HG03025 (cell line): ENCODE measurements at regions not wholly inside any gene's neighbourhood (a gene's known extent, or its start where the extent isn't known, plus 50 kb on each side); places are given as distances from the start of the nearest gene placed in this dataset.

Experiments used
- ATAC-seq: cut with Tn5 transposase; IDR thresholded peaks from one replicate; pipeline ENCODE4 v1.9.1; 2021; ENCODE audit warnings: mild to moderate bottlenecking, moderate library complexity; ENCODE audit not compliant: unreplicated experiment, low FRiP score

DNA sequence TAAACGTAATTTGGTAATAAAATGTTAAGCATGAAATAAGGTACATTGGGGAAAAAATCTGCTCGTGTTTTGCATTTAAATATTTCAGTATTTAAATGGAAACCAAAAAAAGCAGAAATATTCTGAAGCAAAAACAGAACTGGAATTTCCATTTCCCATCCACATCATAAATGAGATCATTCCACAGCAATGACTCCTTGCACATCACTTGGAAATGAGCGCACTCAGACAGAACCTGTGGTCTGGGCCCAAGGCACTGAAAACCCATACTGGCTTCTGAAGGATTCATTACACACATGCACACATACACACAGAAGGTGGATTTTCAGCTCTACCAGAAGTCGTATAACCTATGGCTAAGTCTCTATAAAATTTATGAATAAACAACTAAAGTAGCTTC, 174.8 kb downstream of the IBTK start:
- no peak for ATAC-seq

DNA sequence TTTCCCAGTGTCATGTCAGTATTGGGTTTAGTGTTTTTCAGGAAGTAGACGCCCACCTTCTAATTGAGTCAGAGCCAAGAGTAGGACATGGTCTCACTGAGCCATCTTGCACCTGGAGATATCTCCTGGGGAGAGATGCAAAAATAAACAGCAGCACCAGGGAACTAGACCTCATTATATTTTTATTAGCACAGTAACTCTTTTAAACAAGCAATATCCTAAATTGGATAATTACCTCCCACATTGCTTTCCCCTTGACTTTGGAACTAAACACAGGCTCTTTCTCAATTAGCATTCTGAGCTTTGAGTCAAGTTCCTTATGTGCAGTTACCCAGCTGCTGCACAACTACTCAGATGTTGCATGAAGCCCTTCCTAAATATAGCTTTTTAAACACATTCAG, 175.4 kb downstream of the IBTK start:
- no peak for ATAC-seq

DNA sequence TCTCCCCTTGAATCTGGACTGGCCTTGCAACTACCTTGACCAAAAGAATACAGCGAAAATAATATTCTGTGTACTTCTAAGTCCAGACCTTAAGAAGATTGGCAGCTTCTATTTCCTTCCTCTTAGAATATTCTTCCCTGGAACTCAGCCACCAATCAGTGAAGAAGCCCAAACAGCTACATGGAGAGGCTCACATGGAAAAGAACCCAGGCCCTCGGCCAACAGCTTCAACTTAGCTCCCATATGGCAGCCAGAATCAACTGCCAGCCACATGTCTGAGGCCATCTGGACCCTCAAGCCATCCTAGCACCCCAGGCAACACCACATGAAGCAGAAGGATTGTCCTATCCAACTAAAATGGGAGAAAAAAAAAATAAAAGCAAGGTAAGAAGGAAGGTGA, 178.8 kb downstream of the IBTK start:
- ATAC-seq = no peak

DNA sequence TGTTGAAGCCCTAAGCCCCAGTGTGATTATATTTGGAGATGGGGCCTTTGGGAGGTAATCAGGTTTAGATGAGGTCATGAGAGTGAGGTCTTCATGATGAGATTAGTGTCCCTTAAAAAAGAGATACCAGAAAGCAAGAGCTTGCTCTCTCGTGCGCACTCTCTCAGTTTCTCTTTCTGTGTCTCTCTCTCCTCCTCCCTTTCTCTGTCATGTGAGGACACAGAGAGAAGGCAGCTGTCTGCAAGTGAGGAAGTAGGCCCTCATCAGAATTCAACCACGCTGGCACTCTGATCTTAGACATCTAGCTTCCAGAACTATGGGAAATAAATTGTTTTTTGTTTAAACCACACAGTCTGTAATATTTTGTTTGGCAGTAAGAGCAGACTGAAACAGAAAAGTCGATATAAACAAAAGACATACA, 180.5 kb downstream of the IBTK start:
- ATAC-seq = peak; percentile 95

DNA sequence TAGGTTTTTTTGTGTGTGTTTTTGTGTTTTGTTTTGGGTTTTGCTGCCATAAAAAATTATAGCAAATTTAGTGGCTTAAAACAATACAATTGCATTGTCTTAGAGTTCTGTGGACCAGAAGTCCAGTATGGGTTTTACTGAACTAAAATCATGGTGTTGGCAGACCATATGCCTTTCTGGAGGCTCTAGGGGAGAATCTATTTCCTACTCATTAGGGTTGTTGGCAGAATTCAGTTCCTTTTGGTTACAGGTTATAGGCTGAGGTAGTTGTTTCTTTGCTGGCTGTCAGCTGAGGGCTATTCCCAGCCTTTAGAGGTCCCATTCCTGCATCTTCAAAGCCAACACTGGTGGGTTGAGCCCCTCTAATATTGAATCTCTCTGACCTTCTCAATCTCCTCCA, 181.3 kb downstream of the IBTK start:
- no peak for ATAC-seq

DNA sequence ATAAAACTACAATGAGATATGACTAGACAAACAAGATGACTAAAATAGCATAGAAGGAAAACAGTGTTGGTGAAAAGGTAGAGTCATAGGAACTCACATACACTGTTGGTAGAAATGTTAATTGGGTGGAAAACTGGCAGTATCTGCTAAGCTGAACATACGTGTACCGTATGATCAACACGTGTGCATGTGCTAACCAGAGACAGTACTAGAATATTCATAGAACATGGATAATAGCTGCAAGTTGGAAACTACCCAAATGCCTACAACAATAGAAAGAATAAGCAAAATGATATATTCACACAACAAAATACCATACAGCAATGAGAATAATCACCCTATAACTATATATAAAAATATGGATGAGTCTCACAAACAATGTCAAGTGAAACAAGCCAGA, 184.0 kb downstream of the IBTK start:
- ATAC-seq = no peak

DNA sequence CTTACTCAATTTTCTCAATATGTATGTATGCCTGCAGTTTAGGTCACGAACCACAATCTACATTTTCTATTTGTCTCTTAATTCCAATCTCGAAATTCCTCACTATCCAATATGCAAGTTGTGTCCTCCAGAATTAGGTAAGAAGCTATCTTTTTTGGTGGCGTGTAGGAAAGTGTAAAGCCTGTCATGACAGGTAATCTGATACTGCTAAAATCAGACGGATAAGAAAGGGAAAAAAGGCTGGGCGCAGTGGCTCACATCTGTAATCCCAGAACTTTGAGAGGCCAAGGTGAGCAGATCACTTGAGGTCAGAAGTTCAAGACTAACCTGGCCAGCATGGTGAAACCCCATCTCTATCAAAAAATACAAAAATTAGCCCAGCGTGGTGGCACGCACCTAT, 185.3 kb downstream of the IBTK start:
- no peak for ATAC-seq

DNA sequence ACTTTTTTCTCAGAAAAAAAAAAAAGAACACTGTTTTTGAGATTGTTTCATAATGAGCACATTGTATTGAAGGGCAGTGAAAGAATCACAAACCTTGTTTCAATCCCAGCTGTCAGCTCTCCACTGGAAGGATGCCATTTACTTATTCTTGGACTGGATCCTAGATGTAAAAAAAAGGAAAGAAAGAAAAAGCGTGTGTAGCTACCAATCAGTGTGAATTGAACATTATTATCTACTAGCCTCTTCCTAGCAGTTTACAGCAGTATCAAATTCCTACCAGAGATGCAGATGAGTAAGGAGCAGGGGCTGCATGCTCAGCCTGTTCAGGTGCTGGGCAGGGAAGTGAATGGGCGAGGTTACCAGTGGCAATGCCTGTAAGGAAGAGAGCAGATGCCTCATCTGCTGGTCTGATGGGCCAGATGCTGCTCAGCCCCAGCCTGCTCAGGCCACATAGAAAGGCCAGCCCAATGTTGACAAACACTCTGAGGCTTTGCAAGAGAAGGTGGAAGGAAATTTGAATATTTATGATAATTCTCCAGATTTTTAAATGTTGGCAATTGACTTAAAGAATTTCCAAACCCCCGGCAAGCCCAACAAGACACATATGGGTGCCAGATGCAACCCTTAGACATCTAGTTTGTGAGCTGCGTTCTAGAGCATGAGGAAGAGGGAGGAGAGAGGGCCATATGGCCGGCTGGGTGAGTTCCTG, 189.5 kb downstream of the IBTK start:
- ATAC-seq = no peak

DNA sequence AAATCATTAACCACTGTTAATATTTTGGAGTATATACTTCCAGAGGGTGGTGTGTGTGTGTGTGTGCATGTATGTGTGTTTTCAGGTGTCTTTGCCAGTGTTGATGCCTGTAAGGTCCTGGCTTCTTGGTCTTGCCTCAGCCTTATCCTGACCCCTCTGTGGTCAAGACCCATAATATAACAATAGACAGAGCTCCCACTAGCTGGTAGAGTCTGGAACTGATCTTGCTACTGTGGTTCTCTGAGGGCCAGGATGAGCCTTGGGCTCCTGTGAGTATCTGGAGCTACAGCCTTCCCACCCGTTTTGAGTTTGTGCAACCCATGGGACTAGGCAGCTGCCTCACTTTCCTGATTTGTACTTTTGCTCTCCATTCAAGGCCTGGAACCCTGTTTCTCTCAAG, 191.0 kb downstream of the IBTK start:
- no peak for ATAC-seq

DNA sequence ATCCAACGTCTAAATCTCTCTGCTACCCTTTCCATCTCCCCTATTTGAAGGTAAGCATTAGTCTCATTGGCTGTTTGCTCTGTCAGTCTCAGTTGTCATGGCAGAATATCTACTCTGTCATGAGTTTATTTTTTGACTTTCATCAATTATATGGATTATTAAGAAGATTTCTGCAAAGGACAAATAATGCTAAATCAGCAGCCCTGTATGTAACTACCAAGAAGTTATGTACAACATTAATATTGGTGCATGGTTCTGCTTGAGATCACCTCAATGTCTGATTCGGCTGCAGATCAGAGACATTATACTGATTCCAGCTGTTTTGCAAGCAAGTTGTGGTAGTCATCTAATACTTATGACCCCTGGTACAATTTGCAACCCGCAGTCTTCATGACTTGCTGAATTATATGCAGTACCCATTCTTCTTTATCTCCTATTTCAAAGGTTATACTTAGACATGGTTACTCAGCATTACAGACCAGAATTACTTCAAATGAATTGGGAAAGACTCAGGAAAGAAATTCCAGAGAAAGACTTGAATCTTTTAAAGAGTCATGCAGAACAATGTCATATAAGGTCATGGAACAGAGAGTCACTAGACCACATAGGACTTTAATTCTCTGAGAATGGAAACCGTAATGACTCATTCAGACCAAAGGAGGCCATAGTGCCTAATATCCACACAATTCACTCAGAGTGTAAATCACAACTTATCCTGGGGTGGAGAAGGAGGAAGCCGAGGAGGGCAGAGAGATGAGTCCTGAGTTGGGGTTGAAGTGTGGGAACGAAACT, 201.4 kb downstream of the IBTK start:
- no peak for ATAC-seq

DNA sequence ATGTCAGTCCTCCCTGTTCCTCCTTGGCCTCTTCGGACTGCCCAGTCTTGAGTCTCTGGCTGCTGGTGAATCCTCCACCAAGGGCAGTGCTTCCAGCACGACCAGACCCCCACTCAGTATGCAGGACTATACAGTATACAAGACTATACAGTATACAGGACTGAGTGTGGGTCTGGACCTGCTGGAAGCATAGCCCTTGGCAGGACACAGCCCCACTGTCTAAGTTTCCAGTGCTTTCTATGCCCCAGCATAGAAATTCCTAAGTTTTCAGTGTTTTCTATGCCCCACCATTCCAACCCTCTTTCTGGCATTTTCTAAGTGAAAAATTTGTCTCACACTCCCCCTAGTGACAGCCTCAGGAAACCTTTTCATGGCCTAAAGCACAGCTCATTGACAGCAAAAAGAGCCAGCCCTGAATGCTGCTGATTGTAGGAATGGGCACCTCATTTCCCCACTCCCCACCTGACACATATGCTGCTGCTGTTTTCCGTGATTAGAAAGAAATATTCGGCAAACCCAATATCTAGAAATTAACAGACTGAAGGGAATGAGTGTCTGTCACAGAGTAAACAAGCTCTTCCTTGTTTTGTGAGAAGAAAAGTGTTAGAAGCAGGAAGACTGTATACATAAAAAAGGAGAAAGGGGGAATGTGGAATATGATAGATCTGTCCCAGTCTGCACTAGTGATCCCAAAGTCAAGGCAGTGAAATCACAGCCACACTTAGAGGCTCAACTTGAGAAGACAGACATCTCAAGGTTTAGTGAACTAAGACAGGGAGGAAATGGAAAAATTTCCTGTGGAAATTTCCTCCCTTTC, 206.9 kb downstream of the IBTK start:
- peak; percentile 57 for ATAC-seq

DNA sequence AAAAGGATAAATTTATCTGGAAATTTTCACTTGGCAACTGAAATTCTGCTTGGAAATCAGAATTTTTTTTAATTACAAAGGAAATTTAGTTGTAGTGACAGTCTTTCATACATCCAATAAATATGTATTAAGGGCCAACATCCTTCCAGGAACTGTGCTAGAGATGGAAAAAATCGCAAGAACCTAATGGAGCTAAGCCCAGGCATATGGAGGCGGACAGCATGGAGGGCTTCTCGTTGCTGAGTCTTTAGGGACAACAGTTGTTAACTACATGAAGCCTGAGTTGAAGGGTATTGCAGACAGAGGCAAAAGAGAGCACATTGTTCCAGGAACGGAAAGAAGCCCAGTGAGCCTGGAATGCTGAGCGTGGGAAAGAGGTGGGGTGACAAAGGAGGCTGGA, 208.9 kb downstream of the IBTK start:
- no peak for ATAC-seq

DNA sequence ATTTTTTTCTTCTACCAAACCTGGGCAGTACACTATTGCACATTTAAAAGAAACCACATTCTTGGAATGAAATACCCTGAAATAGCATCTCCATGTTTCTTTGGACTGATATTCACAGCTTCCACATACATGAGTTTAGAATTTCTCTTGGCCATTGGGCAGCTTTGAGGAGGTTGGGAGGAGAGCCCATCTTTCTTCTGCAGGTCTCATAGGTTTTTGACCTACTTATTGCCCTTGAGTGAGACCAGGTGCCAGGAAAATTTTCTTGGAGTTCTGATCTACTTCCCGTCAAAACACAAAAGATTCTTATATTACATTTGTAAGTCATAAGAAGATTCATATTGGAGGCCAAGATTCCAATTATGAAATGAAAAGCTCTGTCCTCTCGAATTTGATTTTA, 212.0 kb downstream of the IBTK start:
- ATAC-seq = no peak

DNA sequence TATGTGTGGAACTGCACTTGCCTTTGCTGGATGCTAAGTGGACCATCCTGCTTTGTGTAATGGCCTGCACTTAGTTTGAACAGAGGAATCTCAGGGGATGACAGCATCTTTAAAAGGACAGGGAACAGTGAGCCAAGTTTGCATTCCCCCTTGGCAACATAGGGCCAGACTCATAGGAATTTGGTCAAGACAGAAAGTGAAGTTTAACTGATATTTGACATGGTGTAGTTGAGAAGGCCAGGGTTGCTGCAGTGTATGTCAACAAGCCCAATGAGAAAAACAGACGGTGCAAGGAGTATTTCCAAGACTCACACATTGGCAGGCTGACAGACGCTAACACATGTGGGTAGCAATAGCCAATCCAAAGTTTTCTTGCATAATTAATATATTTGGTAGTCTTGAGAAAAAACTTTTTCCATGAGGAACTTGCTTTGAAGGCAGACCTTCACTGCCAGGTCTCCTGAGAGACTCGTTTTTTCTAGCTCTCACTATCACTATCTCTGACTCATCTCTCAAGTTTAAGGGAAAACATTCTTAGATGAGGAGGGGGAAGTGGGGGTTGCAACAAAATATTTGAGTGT, 213.8 kb downstream of the IBTK start:
- no peak for ATAC-seq

DNA sequence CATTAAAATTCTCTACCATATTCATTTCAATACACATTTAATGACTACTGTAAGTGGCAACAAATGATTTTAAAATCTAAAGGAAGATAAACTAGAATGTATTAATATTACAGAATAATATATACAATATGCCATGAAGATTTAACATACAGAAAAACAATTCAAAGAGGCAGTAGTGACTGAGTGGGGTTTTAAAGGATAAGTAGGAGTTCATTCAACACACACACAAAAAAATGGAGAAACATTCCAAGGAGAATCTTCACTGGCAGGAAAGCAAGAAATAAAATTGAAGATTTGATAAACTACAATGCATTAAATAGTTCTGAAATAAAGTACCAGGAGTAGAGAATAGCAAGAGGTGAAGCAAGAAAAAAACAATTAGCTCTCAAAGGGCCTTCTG, 215.1 kb downstream of the IBTK start:
- ATAC-seq = no peak

DNA sequence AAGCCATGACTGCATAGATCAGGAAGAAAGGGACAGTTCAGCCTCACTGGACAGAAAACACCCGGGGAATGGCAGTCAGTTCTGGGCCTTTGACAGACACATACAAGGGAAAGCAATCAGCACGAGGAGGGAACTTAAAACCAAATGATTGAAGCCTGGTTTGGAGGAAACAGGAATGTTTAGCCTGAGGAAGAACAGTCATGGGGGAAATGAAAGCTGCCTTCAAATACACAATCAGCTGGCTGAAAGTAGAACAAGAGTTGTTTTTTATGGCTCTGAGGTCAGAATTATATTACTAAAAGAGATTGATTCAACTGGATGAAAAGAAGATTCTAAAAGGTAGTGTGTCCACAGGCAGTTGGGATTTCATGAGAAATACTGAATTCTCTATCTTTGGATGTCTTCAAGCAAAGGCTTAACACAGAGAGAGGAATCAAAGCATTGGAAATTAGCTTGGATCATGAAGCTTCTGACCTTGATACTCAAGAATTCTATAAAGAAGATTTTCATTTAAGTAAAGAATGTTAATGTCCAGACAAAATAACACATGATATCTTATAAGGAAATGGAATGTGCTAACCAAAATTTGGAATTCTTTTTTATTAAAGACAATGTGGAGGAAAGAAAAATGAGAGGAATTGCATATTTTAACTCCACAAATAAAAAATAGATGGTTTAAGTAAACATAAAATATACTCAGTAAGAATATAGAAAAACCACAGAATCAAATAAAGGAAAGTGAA, 216.6 kb downstream of the IBTK start:
- no peak for ATAC-seq

DNA sequence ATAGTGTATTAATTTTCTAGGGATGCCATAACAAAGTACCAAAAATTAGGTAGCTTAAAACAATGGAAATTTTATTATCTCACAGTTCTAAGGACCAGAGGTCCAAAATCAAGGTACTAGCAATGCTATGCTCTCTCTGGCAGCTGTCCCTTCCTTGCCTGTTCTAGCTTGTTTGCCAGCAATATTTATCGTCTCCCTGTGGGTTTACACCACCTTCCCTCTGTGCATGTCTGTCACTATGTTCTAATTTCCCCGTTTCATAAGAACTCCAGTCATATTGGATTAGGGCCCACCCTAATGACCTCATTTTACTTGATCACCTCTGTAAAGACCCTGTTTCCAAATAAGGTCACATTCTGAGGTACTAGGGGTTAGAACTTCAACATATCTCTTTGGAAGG, 217.2 kb downstream of the IBTK start:
- no peak for ATAC-seq

DNA sequence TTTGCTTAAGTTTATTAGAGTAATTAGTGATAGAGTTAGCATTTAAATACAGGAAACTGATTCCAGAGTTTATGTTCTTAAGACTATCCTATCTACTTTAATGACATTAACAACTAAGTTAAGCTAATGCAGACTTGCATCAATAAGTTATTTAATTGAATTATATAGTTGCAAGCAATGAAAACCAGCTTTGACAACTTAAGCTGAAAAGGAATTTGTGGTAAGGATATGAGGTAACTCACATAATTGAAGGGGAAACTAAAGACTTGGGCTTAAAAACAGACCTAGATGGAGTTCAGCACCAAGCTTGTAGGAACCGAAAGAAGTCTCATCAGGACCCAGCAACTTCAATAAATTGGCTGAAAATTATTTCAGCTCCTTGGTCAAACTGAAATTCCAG, 222.3 kb downstream of the IBTK start:
- ATAC-seq = no peak

DNA sequence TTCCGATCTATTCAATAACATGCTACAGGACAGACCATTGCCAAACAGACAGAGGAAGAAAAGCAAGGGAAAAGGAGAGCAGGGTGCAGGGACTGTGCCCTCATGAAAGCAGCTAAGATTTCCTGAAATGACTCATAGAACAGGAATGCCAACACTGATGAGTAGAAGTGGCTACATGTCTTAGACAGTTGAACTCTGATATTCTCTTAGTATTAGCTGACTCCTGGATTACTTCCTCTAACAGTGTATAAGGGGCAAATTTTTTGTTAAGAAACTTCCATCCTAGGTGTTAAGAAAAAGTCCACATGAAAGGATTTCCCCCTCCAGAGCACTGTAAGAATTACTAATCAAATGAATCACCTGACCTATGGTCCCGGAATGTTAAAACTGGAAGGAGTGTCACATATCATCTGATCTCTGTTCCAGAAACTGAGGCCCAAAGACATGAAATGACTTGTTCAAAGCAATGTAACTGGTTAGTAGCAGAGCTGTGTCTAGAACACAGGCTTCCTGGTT, 224.9 kb downstream of the IBTK start:
- ATAC-seq = no peak

DNA sequence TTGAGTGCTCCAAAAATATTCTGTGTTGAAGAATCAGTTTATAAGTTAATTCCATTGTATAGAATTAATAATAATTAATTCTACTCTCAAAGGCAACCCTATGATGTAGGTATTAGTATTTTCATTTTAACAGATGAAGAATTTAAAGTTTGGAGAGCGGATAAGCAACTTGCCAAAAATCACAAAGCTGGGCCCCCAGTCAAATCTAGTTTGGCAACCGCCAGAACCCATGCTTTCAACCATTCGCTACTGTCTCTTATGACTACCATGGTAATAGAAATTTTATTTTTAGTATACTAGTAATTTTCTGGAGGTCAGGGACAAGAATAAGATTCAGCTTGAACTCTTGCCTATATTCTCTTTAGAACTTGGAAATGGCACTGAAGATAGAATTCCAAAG, 229.8 kb downstream of the IBTK start:
- no peak for ATAC-seq
